Bronchial epithelial cell (primary cell): ENCODE measurements at regions not wholly inside any gene's neighbourhood (a gene's known extent, or its start where the extent isn't known, plus 50 kb on each side); places are given as distances from the start of the nearest gene placed in this dataset.

Experiments
- DNase-seq: peaks from one replicate; pipeline ENCODE4 v3.0.0-alpha.2; 2010; ENCODE audit warnings: low read depth
- FAIRE-seq: peaks from 2 replicates; lab custom pipeline; 2011; peaks lifted over from hg19 to GRCh38; lab: Jason Lieb, UNC
- H3K27me3 ChIP-seq: 2 replicates; pipeline ENCODE4 v1.5.1; 2011; ENCODE audit warnings: low read length; ENCODE audit not compliant: control insufficient read depth, insufficient read depth
- H3K36me3 ChIP-seq: 2 replicates; pipeline ENCODE4 v1.5.1; 2011; ENCODE audit warnings: low read length; ENCODE audit not compliant: control insufficient read depth, insufficient read depth
- H3K4me3 ChIP-seq: 2 replicates; pipeline ENCODE4 v1.5.1; 2011; ENCODE audit warnings: mild to moderate bottlenecking, low read depth, low read length, control low read depth
- TF ChIP-seq, protein P1 (sequence below): IDR thresholded peaks from 2 replicates; pipeline ENCODE4 v1.5.1; 2011; ENCODE audit warnings: mild to moderate bottlenecking, moderate library complexity, low read length, control low read depth, inconsistent platforms; ENCODE audit not compliant: insufficient read depth, severe bottlenecking

DNA sequence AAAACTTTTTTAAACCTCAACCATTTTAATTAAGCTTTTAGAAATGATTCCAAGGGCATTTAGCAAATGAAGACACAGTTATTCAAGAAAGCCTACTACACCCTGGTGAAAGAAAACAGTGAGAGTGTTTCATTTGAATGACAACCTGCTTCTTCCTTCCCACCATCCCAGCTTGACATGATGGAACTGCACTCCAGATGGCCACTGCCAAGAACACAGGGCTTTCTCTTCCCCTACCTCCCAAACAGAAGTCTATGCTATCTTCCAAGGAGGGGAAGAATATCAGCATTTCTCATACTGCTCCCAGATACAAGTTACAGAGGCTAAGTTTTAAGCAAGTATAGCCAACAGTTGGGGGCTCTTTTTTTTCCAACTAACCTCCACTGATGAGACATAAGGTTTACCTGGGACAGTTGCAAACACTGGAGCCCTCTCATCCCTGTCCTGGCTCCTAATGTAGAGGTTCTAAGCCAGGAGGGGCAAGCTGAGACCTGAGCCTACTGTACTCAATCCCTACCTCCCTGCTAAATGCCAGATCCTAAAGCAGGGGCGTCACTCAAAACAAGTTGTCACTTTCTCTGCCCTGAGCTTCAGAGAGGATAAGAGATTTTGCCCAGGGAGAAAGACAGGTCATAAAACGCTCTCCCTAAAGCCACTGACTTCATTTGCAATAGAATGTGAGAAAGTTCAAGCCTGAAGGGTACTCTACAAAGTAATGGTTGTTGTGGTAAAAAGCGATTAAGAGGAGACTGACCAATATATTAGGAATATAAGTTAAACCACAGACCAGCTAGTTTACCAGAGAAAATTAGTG is 88.5 kb upstream of the SLC27A6 start:
- no peak overlapping the region for H3K4me3 ChIP-seq
- peak; percentile 76 for FAIRE-seq
- TF ChIP-seq, protein P1, sequence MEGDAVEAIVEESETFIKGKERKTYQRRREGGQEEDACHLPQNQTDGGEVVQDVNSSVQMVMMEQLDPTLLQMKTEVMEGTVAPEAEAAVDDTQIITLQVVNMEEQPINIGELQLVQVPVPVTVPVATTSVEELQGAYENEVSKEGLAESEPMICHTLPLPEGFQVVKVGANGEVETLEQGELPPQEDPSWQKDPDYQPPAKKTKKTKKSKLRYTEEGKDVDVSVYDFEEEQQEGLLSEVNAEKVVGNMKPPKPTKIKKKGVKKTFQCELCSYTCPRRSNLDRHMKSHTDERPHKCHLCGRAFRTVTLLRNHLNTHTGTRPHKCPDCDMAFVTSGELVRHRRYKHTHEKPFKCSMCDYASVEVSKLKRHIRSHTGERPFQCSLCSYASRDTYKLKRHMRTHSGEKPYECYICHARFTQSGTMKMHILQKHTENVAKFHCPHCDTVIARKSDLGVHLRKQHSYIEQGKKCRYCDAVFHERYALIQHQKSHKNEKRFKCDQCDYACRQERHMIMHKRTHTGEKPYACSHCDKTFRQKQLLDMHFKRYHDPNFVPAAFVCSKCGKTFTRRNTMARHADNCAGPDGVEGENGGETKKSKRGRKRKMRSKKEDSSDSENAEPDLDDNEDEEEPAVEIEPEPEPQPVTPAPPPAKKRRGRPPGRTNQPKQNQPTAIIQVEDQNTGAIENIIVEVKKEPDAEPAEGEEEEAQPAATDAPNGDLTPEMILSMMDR, result no peak

GRCh38 chr5:128877476-128877875 is 87.8 kb upstream of the SLC27A6 start:
- Histone ChIP-seq H3K4me3 (no peak overlapping the region), H3K36me3 (no peaks in the 10 kb centered on the region), H3K27me3 (no peaks in the 10 kb centered on the region)
- DNase-seq, result no peak
- TF ChIP-seq, protein P1, result no peak
- FAIRE-seq, result no peak

More for the DNA sequence above, 88.5 kb upstream of the SLC27A6 start:
- H3K36me3 ChIP-seq, result no peaks in the 10 kb centered on the region
- DNase-seq, result no peak
- no peaks in the 10 kb centered on the region for H3K27me3 ChIP-seq

- FAIRE-seq (no peak), DNase-seq (no peak)
- no peak overlapping the region for H3K4me3 ChIP-seq
- TF ChIP-seq, protein P1, result no peak
- H3K27me3 ChIP-seq, result no peaks in the 10 kb centered on the region
- no peaks in the 10 kb centered on the region for H3K36me3 ChIP-seq
Measured at GRCh38 chr5:128881502-128882018, 83.7 kb upstream of the SLC27A6 start.

- FAIRE-seq (no peak), DNase-seq (no peak)
- TF ChIP-seq, protein P1, result no peak
- Histone ChIP-seq H3K27me3 (no peaks in the 10 kb centered on the region), H3K4me3 (no peak overlapping the region), H3K36me3 (no peaks in the 10 kb centered on the region)
Measured at GRCh38 chr5:128885649-128886255, 79.5 kb upstream of the SLC27A6 start.

DNA sequence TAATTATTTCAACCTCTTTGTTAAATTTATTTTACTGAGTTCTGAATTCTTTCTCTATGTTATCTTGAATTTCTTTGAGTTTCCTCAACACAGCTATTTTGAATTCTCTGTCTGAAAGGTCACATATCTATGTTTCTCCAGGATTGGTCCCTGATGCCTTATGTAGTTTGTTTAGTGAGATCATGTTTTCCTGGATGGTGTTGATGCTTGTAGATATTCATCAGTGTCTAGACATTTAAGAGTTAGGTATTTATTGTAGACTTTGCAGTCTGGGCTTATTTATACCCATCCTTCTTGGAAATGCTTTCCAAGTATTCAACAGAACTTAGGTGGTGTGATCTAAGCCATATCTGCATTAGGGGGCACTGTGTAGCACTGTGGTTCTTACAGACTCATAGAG is 70.2 kb upstream of the SLC27A6 start:
- DNase-seq, result no peak
- TF ChIP-seq, protein P1, result no peak
- no peak for FAIRE-seq
- no peaks in the 10 kb centered on the region for H3K27me3 ChIP-seq
- no peak overlapping the region for H3K4me3 ChIP-seq
- H3K36me3 ChIP-seq, result no peaks in the 10 kb centered on the region
